ENCODE measurements at regions not wholly inside any gene's neighbourhood (a gene's known extent, or its start where the extent isn't known, plus 50 kb on each side); places are given as distances from the start of the nearest gene placed in this dataset.

- no peak for TF ChIP-seq CTCF (IDR thresholded peaks at IDR 0.05)
- TF ChIP-seq USF1 (CRISPR knock-in tag; IDR thresholded peaks at IDR 0.05) = no peak
Observed at GRCh38 chrX:88560673-88561330, 186.2 kb upstream of the CPXCR1 start.

Data from WTC11 (cell line).